CD4-positive, CD25-positive, alpha-beta regulatory T cell (primary cell): ENCODE measurements at regions not wholly inside any gene's neighbourhood (a gene's known extent, or its start where the extent isn't known, plus 50 kb on each side); places are given as distances from the start of the nearest gene placed in this dataset.
A peak's percentile ranks its signal among the peaks of the same experiment; 100 is the strongest.
"Not testable (repeated sequence)": the region's sequence is repeated elsewhere in the genome, so short reads cannot be mapped to it uniquely, and the experiment has no call there.

Source experiments
- ATAC-seq, 2 donors: fragments of 150-1000 bp; cut with Tn5 transposase; one replicate each; pipeline ENCODE4 v1.10.0; 2021; ENCODE audit warnings: low read depth in 2 of 2, moderate number of reproducible peaks in 2 of 2, moderate library complexity in 1 of 2
- DNase-seq, 3 donors: peaks; one replicate each; pipeline versions ENCODE4 v3.0.0 to v3.0.0-alpha.2; 2012 to 2022; ENCODE audit warnings: mixed read lengths in 1 of 3
- H3K27ac ChIP-seq: one replicate; pipeline ENCODE4 v1.7.0; 2013; ENCODE audit warnings: mild to moderate bottlenecking, low read length; ENCODE audit not compliant: insufficient read depth, poor library complexity, severe bottlenecking
- H3K27me3 ChIP-seq: one replicate; pipeline ENCODE4 v1.7.0; 2013; ENCODE audit warnings: low read length; ENCODE audit not compliant: control insufficient read depth, insufficient read depth
- H3K36me3 ChIP-seq: one replicate; pipeline ENCODE4 v1.7.0; 2013; ENCODE audit warnings: mild to moderate bottlenecking, low read length, moderate library complexity; ENCODE audit not compliant: control insufficient read depth, insufficient read depth
- H3K4me1 ChIP-seq: 2 replicates; pipeline ENCODE4 v1.7.0; 2013; ENCODE audit warnings: mild to moderate bottlenecking, low read length; ENCODE audit not compliant: insufficient read depth, control insufficient read depth, poor library complexity, severe bottlenecking
- H3K4me3 ChIP-seq: one replicate; pipeline ENCODE4 v1.7.0; 2013; ENCODE audit warnings: low read depth, mild to moderate bottlenecking, low read length, moderate library complexity
- H3K9me3 ChIP-seq, 2 experiments: 1 replicate in 1 of 2; 2 replicates in 1 of 2; pipeline ENCODE4 v1.7.0; 2013; ENCODE audit warnings: low read length in 2 of 2, mild to moderate bottlenecking in 1 of 2, moderate library complexity in 1 of 2; ENCODE audit not compliant: control insufficient read depth in 2 of 2
- H3K27ac Mint-ChIP-seq, 3 donors: one replicate each; pipeline ENCODE4 v1.8.0; 2020 to 2022; ENCODE audit warnings: mild to moderate bottlenecking in 3 of 3, mixed read lengths in 3 of 3, moderate library complexity in 2 of 3
- H3K27me3 Mint-ChIP-seq: one replicate; pipeline ENCODE4 v1.8.0; 2022; ENCODE audit warnings: mild to moderate bottlenecking, mixed read lengths
- H3K36me3 Mint-ChIP-seq: one replicate; pipeline ENCODE4 v1.8.0; 2020; ENCODE audit warnings: mixed read lengths
- H3K4me1 Mint-ChIP-seq, 4 donors: one replicate each; pipeline ENCODE4 v1.8.0; 2020 to 2022; ENCODE audit warnings: mixed read lengths in 4 of 4, mild to moderate bottlenecking in 1 of 4
- H3K4me3 Mint-ChIP-seq, 4 donors: one replicate each; pipeline ENCODE4 v1.8.0; 2020 to 2022; ENCODE audit warnings: mild to moderate bottlenecking in 4 of 4, mixed read lengths in 4 of 4, moderate library complexity in 3 of 4
- H3K9me3 Mint-ChIP-seq, 7 donors: one replicate each; pipeline ENCODE4 v1.8.0; 2020 to 2022; ENCODE audit warnings: mixed read lengths in 7 of 7, mild to moderate bottlenecking in 3 of 7, moderate library complexity in 2 of 7

DNA sequence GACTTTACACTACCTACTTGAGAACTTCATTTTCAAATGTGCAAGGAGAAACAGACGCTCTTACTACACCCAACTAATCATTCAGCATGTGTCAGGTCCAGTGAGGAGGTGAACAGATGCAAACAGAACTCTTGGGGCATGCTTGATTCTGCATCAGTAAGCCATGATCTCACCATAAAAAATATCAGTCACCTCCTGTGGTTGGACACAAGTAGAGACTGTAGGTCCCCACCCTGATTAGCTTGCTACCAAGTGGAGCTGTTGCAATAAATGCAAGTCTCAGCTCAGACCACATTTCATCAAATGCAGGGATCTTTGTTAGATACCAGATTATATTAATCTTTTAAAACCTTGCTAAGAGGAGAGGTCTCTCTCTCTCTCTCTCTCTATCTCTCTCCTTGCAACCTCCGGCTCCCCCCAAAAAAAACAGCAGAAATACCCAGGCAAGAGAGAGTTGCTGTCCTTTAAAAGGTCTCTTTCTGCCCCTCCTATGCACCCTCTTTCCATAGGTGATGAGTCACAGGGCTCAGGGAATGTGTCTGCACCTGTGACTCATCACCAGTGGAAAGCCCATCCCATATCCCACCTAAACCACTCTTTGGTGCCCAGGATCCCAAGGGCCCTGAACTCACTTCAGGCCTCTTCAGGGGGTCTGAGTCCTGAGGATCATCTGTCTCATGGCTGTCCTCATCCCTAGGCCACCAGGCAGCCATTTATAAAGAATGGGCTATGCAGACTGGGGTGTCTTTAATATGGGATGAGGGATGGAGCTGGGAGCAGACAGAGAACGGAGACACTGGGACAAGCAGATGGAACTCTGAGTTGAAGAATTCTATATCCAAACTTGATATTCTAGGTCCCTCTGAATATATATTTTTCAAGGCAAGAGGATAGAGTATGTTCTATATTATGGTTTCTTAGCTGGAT, 154.5 kb downstream of the QRSL1 start:
- H3K36me3 Mint-ChIP-seq: no peaks in the 10 kb centered on the region
- Histone ChIP-seq H3K4me3 (no peak overlapping the region), H3K27ac (no peak overlapping the region), H3K4me1 (no peaks in the 10 kb centered on the region), H3K9me3 (peaks cover 0 to 5% of the 10 kb centered on the region in 2 experiments), H3K36me3 (no peaks in the 10 kb centered on the region), H3K27me3 (no peaks in the 10 kb centered on the region)
- no peaks in the 10 kb centered on the region for H3K4me1 Mint-ChIP-seq
- no peak overlapping the region for H3K27ac Mint-ChIP-seq
- H3K4me3 Mint-ChIP-seq: no peak overlapping the region
- DNase-seq (no peak), ATAC-seq (no peak)
- H3K27me3 Mint-ChIP-seq: peaks cover 13% of the 10 kb centered on the region
- peaks cover 0 to 14% (median 2%) of the 10 kb centered on the region in 7 donors for H3K9me3 Mint-ChIP-seq

DNA sequence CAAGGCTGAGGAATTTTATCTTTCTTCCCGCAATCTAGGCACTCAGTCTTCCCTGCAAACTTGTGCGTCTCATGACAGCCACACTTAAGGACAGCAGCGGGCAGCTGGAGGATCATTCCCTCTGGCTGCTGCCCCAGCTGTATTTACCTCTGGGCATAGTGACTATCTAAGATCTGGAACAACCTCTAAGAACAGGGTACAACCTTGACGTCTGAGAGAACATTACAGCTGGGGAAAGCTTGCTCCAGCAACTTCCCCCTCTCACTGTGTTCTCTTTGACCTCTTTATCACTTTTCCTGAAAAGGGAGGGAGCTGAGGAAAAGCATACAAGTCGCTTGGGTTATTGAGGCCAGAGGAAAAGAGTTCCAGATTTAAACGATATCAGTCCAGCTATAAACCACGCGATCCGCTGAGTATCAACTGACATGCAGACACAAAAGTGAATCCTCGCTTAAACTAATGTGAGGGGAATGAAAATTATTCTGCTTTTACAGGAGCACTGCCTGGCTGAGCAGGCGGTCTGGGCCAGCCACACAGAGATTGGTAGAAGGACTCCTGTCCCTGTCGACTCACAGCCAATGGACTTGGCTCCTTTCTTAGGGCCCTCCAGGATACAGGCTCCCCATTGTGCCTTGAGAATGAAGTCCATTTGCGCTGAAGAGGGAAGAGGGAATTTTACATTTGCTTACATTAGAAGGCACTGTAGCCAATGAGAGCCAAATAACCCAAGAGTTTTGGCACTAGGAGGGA, 153.3 kb downstream of the QRSL1 start:
- peaks cover 0 to 6% of the 10 kb centered on the region in 2 experiments for H3K9me3 ChIP-seq
- no peak for DNase-seq
- Mint-ChIP-seq H3K4me3 (no peak overlapping the region), H3K9me3 (peaks cover 0 to 15% (median 5%) of the 10 kb centered on the region in 7 donors), H3K27me3 (peaks cover 18% of the 10 kb centered on the region), H3K4me1 (no peaks in the 10 kb centered on the region), H3K36me3 (no peaks in the 10 kb centered on the region), H3K27ac (no peak overlapping the region)
- no peaks in the 10 kb centered on the region for H3K36me3 ChIP-seq
- no peaks in the 10 kb centered on the region for H3K4me1 ChIP-seq
- no peak overlapping the region for H3K27ac ChIP-seq
- H3K27me3 ChIP-seq: no peaks in the 10 kb centered on the region
- no peak for ATAC-seq
- H3K4me3 ChIP-seq: no peak overlapping the region

DNA sequence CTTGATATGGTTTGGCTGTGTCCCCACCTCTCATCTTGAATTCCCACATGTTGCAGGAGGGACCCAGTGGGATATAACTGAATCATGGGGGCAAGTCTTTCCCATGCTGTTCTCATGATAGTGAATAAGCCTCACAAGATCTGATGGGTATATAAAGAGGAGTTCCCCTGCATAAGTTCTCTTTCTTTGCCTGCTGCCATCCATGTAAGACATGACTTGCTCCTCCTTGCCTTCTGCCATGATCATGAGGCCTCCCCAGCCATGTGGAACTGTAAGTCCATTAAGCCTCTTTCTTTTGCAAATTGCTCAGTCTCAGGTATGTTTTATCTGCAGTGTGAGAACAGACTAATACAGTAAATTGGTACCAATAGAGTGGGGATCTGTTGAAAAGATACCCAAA, 150.2 kb downstream of the QRSL1 start:
- not testable (repeated sequence) for H3K27me3 ChIP-seq, H3K36me3 Mint-ChIP-seq, DNase-seq, ATAC-seq, H3K9me3 ChIP-seq, H3K4me3 ChIP-seq, H3K4me1 ChIP-seq, H3K4me1 Mint-ChIP-seq, H3K4me3 Mint-ChIP-seq, H3K27ac ChIP-seq, H3K36me3 ChIP-seq
- Mint-ChIP-seq H3K27ac (peak overlapping the region in 1 of 3 donors; percentile 17), H3K9me3 (peaks cover 0 to 15% (median 3%) of the 10 kb centered on the region in 7 donors), H3K27me3 (peaks cover 16% of the 10 kb centered on the region)

DNA sequence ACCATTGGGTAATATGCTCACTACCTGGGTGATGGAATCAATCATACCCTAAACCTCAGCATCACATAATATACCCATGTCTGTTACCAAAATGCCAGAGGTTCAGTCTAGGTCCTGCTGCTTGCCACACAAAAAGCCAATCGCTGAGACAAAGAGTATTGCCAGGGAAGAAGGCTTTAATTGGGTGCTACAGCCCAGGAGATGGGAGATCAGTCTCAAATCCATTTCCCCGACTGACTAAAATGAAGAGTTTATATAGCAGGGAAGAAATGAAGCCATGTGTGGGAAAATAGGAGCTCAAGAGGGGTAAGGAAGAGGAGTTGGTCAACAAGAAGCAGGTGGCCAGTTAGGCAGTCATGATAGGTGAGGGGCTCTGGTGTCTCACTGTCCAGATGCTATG, 149.6 kb downstream of the QRSL1 start:
- H3K9me3 ChIP-seq: peaks cover 0 to 6% of the 10 kb centered on the region in 2 experiments
- DNase-seq (no peak), ATAC-seq (no peak)
- H3K4me1 Mint-ChIP-seq: no peaks in the 10 kb centered on the region
- H3K36me3 Mint-ChIP-seq: no peaks in the 10 kb centered on the region
- H3K27me3 Mint-ChIP-seq: peaks cover 16% of the 10 kb centered on the region
- no peaks in the 10 kb centered on the region for H3K4me1 ChIP-seq
- no peak overlapping the region for H3K27ac ChIP-seq
- H3K36me3 ChIP-seq: no peaks in the 10 kb centered on the region
- H3K4me3 ChIP-seq: no peak overlapping the region
- H3K27me3 ChIP-seq: no peaks in the 10 kb centered on the region
- no peak overlapping the region for H3K4me3 Mint-ChIP-seq
- peaks cover 0 to 15% (median 3%) of the 10 kb centered on the region in 7 donors for H3K9me3 Mint-ChIP-seq
- H3K27ac Mint-ChIP-seq: no peak overlapping the region

DNA sequence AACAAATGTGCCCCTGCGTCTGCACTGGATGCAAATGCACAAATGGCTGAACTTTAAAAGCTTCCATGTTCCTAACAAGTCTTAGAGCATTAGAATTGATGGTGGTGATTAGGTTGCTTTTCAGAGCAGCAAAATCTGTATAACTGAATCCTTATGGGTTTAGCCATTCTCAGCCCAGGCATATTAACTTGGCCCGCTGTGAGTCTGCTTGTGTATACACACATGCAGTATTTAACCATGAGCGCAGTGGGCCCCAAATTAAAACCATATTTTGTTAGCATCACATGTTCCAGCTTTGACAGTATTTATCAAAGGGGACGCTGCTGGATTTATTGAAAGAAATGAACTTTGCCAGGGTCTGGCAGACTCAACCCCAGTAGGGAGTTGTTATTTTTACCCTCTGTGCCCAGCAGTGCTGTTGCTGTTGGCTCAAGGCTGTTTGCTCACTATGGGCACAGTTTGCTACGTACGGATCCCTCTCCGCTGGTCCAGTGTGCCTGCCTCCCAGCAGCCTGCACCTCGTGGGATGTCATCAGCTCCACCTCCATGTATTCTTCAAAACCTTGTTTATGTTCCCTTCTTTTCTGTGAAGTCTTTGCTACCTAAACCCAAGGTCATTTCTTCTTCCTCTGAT, 144.7 kb downstream of the QRSL1 start:
- Histone ChIP-seq H3K36me3 (no peaks in the 10 kb centered on the region), H3K27me3 (no peaks in the 10 kb centered on the region), H3K4me3 (no peak overlapping the region), H3K27ac (no peak overlapping the region), H3K4me1 (no peaks in the 10 kb centered on the region), H3K9me3 (peaks cover 5 to 12% of the 10 kb centered on the region in 2 experiments)
- Mint-ChIP-seq H3K27ac (no peak overlapping the region), H3K4me1 (no peaks in the 10 kb centered on the region), H3K9me3 (peaks cover 0 to 18% (median 6%) of the 10 kb centered on the region in 7 donors), H3K4me3 (no peak overlapping the region), H3K36me3 (no peaks in the 10 kb centered on the region), H3K27me3 (peaks cover 11% of the 10 kb centered on the region)
- ATAC-seq (no peak), DNase-seq (no peak)

DNA sequence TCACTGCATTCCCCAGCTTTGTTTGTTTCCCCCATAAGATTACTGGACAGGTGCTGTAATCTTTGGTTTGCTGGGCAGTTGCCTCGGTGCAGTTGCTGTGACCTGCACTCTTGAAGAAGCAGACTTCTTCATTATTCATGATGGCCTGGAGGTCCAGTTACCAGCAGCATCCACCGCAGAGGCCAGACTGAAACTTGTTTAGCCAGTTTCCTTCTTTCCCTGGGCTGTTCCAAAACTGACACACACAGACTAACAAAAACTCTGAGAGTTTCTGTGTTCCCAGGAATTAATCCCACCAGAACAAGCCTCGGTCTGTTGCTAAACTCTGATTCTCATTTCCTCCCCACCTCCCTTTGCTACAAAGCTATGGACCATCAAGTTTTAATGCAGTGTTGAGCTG, 144.1 kb downstream of the QRSL1 start:
- ATAC-seq (no peak), DNase-seq (no peak)
- H3K4me1 ChIP-seq: no peaks in the 10 kb centered on the region
- H3K36me3 ChIP-seq: no peaks in the 10 kb centered on the region
- H3K9me3 Mint-ChIP-seq: peaks cover 0 to 17% (median 4%) of the 10 kb centered on the region in 7 donors
- no peak overlapping the region for H3K27ac ChIP-seq
- no peaks in the 10 kb centered on the region for H3K4me1 Mint-ChIP-seq
- no peak overlapping the region for H3K4me3 ChIP-seq
- H3K27ac Mint-ChIP-seq: no peak overlapping the region
- H3K9me3 ChIP-seq: peaks cover 5 to 9% of the 10 kb centered on the region in 2 experiments
- no peaks in the 10 kb centered on the region for H3K27me3 ChIP-seq
- H3K36me3 Mint-ChIP-seq: no peaks in the 10 kb centered on the region
- H3K4me3 Mint-ChIP-seq: no peak overlapping the region
- peaks cover 5% of the 10 kb centered on the region for H3K27me3 Mint-ChIP-seq

DNA sequence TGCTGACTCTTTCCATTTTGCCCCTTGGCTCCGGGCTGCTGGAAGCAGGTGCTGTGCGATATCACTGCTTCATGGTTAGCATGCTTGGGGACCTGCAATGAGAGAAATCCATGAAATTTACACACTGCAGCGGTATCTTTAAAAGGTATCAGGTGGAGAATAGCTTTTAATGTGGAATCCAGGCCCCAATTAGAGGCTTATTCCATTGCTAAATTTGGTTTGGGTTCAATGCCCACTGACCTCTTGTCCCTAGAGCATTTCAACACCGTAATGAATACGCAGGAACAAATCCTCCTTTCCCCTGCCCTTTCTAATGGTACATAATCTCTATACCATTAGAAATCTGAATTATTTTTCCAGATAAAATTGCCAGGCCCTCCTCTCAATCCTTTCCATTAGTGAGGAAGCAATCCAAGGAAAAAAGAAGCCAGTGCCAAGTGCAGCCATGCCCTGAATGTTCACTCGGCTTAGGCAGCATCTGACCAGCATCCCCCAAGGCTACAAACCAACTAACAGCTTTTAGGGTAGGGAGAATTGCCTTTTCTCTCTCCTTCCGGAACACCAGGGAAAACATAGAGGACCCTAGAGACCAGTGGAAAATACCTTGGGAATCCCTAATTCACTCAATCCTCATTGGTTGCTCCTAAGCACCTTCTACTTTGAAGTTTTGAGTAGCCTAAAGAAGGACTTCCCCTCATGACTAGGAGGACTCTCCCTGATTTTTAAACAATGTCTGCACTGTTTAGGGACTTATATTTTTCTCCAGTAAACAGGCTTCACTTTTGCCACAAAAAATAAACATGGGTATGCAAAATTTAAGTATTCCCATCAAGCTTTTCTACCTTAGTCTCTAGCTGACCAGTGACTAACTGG, 143.1 kb downstream of the QRSL1 start:
- ATAC-seq: no peak
- no peaks in the 10 kb centered on the region for H3K36me3 Mint-ChIP-seq
- H3K36me3 ChIP-seq: no peaks in the 10 kb centered on the region
- DNase-seq: no peak
- no peaks in the 10 kb centered on the region for H3K4me1 Mint-ChIP-seq
- no peaks in the 10 kb centered on the region for H3K4me1 ChIP-seq
- peaks cover 4% of the 10 kb centered on the region for H3K27me3 Mint-ChIP-seq
- H3K4me3 Mint-ChIP-seq: no peak overlapping the region
- peaks cover 0 to 17% (median 4%) of the 10 kb centered on the region in 7 donors for H3K9me3 Mint-ChIP-seq
- H3K27ac ChIP-seq: no peak overlapping the region
- H3K27me3 ChIP-seq: no peaks in the 10 kb centered on the region
- H3K27ac Mint-ChIP-seq: no peak overlapping the region
- peaks cover 5 to 9% of the 10 kb centered on the region in 2 experiments for H3K9me3 ChIP-seq
- no peak overlapping the region for H3K4me3 ChIP-seq
